Medulla oblongata (tissue), 1 donor: ENCODE measurements at regions not wholly inside any gene's neighbourhood (a gene's known extent, or its start where the extent isn't known, plus 50 kb on each side); places are given as distances from the start of the nearest gene placed in this dataset.
"Not testable (repeated sequence)": the region's sequence is repeated elsewhere in the genome, so short reads cannot be mapped to it uniquely, and the experiment has no call there.

Experiments used
- DNase-seq: peaks from one replicate; pipeline ENCODE4 v3.0.0-alpha.2; 2015; ENCODE audit errors: extremely low spot score

DNA sequence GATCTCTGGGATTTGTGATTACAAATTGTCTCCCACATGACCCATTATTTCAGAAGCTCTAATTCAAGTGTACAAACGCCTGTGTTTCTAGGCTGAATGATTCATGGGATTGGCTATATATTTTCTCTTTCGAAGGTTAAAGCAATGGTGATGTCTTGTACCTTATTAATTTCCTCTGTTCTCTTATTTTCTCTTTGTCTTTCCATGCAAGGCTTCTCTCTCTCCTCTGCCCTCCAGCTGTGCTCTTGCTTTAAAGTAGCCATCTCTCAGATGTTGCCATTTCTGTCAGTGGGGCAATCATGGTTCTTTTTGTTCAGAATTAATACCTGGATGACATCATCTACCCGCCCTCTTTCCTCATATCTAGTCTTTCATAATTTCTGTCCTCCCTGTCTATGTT is 184.3 kb upstream of the ATP10B start:
- no peak for DNase-seq

- no peak for DNase-seq
Observed at GRCh38 chr5:161034451-161034850, 182.4 kb upstream of the ATP10B start.

- DNase-seq = no peak
Observed at GRCh38 chr5:161030229-161030628, 178.2 kb upstream of the ATP10B start.

DNA sequence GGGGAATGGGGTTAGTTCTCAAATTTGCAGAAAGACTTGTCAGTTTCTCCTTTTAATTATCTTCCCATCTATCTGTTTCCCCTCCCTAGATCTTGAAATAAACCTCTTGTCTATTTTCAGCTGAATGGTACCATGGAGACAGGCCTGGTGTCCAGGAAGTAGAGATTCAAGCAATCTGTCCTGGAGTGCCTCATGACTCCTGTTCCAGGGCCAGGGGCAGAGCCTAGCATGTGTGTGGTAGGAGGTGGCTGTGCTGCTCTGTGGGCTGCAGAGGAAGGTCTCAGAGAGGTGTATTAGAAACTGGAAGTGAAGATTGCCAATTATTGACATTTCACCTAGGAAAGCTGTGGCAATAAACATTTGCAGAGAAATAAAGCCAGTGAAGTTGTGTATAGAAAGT is 175.8 kb upstream of the ATP10B start:
- peak; percentile 18 for DNase-seq

DNA sequence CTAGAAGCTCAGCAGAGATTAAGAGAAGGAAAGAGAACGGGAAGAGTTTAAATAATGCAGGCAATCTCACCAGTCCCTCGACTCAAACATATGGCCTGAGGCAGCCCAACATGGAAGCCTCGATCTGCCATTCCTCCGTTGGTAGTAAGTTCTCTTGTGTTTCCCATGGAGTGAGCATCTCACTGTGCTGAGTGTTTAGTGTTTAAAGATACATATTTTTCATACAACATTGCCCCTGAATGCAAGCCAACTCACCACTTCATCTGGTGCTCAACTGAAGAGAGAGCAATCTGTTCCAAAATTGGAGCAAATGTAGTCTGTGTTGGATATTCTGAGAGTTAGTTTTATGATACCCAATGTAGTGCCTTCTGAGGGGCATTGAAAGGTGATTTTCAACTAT is 171.5 kb upstream of the ATP10B start:
- DNase-seq = no peak

GRCh38 chr5:161022151-161022550 is 170.1 kb upstream of the ATP10B start:
- no peak for DNase-seq

DNA sequence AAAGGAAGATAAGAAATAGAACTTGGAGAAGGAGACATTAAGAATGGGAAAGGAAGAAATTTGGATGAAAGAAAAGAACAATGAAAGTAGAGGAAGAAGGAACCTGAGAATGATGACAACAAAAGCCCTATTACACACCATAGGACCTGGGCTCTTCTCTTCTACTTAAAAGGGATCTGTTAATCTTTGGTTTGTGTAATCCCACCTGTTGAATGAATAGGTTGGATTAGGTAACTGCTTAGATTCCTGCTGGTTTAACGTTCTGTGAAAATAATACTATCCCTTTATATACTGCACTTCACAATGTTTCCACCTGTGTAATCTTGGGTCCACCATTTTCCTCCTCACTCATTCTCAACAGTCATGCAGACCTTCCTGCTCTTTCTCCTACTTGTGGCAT is 157.8 kb upstream of the ATP10B start:
- no peak for DNase-seq

- no peak for DNase-seq
Observed at GRCh38 chr5:161009194-161009593, 157.2 kb upstream of the ATP10B start.

GRCh38 chr5:161007879-161008278 is 155.9 kb upstream of the ATP10B start:
- DNase-seq = no peak

DNA sequence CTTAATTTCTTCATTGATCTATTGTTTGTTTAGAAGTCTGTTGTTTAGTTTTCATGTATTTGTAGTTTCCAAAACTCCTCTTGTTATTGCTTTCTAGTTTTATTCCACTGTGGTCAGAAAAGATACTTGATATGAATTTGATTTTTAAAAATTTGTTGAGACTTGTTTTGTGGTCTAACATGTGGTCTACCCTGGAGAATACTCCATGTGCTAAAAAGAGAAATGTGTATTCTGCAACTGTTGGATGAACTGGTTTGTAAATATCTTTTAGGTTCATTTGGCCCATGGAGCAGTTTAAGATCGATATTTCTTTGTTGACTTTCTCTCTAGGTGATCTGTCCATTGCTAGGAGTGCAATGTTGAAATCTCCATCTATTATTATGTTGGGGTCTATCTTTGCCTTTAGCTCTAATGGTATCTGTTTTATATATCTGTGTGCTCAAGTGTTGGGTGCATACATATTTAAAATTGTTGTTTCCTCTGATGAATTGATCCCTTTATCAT is 150.6 kb upstream of the ATP10B start:
- DNase-seq = no peak

- DNase-seq = no peak
Observed at GRCh38 chr5:161001604-161002003, 149.6 kb upstream of the ATP10B start.

GRCh38 chr5:161001142-161001541 is 149.1 kb upstream of the ATP10B start:
- not testable (repeated sequence) for DNase-seq

DNA sequence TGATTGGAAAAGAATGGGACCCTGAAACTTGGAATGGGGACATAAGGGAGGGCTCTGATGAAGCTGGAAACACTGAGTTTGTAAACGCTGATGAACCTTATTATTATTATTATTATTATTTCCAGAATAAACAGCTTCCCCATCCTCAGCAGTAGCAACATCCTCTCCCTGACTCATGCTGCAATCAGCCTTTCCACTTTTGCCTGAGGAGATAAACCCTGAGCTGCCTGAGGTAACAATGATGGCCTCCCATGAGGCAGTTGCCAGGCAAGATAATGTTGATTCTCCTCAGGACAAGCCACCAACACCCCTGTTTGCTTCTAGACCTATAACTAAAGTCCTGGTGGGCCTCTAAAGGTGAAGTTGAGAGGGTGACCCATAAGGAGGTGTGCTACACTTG is 139.2 kb upstream of the ATP10B start:
- no peak for DNase-seq

GRCh38 chr5:160979385-160979784 is 127.4 kb upstream of the ATP10B start:
- no peak for DNase-seq

DNA sequence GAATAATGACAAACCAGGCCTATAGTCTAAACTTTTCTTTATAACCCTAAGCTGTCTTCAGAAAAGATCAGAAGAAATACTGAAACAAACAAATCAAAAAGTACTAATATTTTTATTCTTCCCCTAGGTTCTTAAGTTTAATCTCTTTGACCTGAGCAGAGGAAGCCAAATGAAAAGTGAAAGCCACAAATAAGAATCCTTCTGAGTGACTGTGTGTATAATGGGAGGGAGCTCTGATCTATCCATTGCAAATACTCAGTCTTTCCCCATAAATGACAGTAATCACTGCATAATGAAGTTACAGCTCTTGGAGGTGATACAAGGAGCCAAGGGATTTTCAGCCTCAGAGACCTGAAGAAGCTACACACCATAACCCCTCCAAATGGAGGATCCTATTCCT is 126.9 kb upstream of the ATP10B start:
- no peak for DNase-seq

DNA sequence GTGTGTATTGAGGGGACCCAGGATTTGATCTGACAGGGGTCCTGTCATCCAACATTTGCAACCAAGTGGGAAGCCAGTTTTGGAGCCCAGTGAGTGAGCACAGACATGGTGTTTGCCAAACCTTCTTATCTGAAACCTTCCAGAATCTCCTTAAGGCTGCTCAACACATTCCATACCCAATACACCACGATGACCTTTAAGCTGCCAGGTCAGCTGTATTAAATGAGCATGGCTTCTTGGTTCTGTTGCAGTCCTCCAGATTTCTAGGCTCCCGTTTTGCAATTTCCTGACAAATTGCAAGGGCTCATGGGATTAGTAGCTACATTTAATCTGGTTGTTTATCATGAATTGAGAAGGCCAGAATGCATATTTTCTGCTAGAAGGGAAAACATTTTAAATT is 124.2 kb upstream of the ATP10B start:
- no peak for DNase-seq

GRCh38 chr5:160970605-160971191 is 118.7 kb upstream of the ATP10B start:
- DNase-seq = no peak

DNA sequence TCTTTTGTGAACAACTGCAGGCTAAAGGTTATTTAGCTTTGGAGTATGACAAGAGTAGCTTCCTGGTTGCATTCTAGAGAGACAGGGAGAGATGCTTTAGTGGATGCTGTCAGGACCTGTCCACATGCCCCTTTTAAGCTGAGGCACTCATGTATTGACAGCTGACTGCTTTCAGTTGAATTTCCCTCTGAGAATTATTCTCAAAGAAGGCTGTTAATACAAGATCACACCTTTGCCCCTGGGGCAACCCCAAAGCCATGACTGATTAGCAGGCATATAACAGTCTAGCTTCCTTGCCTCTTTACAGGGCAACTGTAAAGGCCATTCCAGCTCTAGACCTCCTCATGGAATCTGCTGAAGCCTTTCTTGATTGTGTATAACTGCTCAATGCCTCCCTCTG is 117.6 kb upstream of the ATP10B start:
- no peak for DNase-seq

DNA sequence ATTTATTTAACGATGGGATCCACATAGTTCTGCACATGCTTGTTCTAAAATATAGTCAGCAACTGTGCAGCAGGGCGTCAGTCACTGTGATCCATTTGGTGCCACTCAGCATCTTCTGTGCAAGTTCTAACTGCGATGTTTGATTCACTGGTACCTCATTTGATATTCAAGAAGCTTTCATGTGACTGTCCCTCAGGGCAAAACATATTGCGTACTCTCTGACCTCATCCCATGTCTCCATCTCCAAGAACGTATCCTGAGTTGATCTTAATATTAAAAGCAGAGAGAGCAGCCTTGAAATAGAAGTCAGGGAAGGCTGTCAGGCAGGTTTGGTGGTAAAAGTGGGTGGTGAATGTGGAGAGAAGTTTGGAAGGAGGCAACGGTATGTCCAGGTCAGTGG is 116.5 kb upstream of the ATP10B start:
- no peak for DNase-seq

GRCh38 chr5:160966921-160967320 is 114.9 kb upstream of the ATP10B start:
- no peak for DNase-seq

DNA sequence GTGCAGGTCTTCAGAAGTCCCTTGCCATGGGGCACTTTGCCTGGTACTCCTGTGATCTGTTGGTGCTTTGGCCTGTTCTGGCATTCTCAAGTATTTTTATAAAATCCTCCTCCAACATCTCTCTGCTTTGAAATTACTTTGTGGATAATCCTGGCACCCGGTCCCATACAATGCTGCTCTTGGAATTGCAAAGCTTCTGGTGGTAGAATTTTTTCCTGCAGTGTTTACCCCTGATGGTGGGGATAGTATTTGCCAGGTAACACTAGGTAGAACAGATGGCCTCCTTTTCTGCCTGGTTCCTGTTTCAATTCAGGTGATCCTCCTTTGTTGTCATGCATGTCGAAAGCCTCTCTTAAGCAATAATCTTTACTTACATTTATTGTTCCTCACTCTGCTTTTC is 109.8 kb upstream of the ATP10B start:
- no peak for DNase-seq

GRCh38 chr5:160961038-160961437 is 109.0 kb upstream of the ATP10B start:
- no peak for DNase-seq

- no peak for DNase-seq
Observed at GRCh38 chr5:160960592-160960991, 108.6 kb upstream of the ATP10B start.

DNA sequence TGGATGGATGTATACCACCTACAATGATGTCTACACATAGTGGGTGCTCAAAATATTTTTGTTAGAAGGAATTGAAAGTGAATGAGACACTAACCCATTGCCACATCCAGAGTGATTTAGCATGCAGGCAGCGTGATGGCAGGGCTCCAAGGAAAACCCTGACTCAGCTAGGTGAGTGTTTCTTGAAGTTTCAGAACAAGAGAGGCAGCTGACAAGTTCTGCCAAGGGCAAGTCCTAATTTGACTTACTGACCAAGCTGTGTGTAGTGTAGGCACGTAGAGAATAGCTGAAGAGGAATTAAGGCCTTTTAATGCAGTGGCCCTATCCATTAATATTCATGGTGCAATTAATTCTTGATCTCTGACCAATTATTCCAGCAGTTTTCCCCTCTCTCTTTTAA is 107.8 kb upstream of the ATP10B start:
- DNase-seq = no peak
